ENCODE measurements at regions not wholly inside any gene's neighbourhood (a gene's known extent, or its start where the extent isn't known, plus 50 kb on each side); places are given as distances from the start of the nearest gene placed in this dataset.

- DNase-seq (ENCODE audit: low read depth): no peak
- no peak for TF ChIP-seq CTCF (IDR thresholded peaks at IDR 0.05; ENCODE audit: insufficient read depth, low read depth, low read length, missing control alignments)
- H3K4me3 ChIP-seq (ENCODE audit: low read depth, low read length): no peak overlapping the region
These were observed 51.6 kb upstream of the PRDM8 start for GRCh38 chr4:80145739-80146138.

GRCh38 chr4:80144676-80145470 is 52.4 kb upstream of the PRDM8 start:
- H3K4me3 ChIP-seq (ENCODE audit: low read depth, low read length): no peak overlapping the region
- no peak for DNase-seq (ENCODE audit: low read depth)
- TF ChIP-seq CTCF (IDR thresholded peaks at IDR 0.05; ENCODE audit: insufficient read depth, low read depth, low read length, missing control alignments): no peak

- TF ChIP-seq CTCF (IDR thresholded peaks at IDR 0.05; ENCODE audit: insufficient read depth, low read depth, low read length, missing control alignments): no peak
- no peak overlapping the region for H3K4me3 ChIP-seq (ENCODE audit: low read depth, low read length)
- DNase-seq (ENCODE audit: low read depth): no peak
These were observed 54.0 kb upstream of the PRDM8 start for GRCh38 chr4:80143307-80143679.

- H3K4me3 ChIP-seq (ENCODE audit: low read depth, low read length): no peak overlapping the region
- no peak for TF ChIP-seq CTCF (IDR thresholded peaks at IDR 0.05; ENCODE audit: insufficient read depth, low read depth, low read length, missing control alignments)
- no peak for DNase-seq (ENCODE audit: low read depth)
These were observed 54.7 kb upstream of the PRDM8 start for GRCh38 chr4:80142394-80143306.

- no peak for DNase-seq (ENCODE audit: low read depth)
- H3K4me3 ChIP-seq (ENCODE audit: low read depth, low read length): no peak overlapping the region
- TF ChIP-seq CTCF (IDR thresholded peaks at IDR 0.05; ENCODE audit: insufficient read depth, low read depth, low read length, missing control alignments): no peak
These were observed 55.8 kb upstream of the PRDM8 start for GRCh38 chr4:80141543-80141942.

- TF ChIP-seq CTCF (IDR thresholded peaks at IDR 0.05; ENCODE audit: insufficient read depth, low read depth, low read length, missing control alignments): no peak
- no peak overlapping the region for H3K4me3 ChIP-seq (ENCODE audit: low read depth, low read length)
- DNase-seq (ENCODE audit: low read depth): no peak
These were observed 57.1 kb upstream of the PRDM8 start for GRCh38 chr4:80140194-80140593.
